ENCODE measurements at regions not wholly inside any gene's neighbourhood (a gene's known extent, or its start where the extent isn't known, plus 50 kb on each side); places are given as distances from the start of the nearest gene placed in this dataset.

DNA sequence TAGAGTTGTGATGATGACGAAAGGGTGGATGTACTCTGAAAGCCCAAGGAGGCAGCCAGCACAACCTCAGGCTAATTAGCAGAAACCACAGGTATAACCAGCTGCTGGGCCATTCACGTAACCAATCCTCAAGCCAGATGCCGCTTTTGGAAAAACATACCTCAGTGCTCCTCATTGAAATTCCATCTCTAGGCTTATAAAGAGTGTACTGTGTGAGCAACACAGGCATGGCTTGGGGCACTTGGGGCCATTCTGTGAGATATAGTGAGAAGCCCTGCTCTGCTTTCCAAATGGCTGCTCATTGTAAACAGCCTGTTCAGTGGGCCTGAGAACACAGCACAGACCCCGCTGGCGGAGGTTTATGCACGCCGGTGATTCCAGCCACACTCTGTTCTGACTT lies 182.1 kb upstream of the HHIP start:
- no peak for FAIRE-seq
- CTCF ChIA-PET (ENCODE audit: partially characterized antibody): no interaction called here

More for the DNA sequence above, 182.1 kb upstream of the HHIP start:
- Histone ChIP-seq H3K9ac (replicated peaks in 1 of 4; ENCODE audit: extremely low read depth in 1 of 4, low read depth in 3 of 4, low read length in 3 of 4) (no peak overlapping the region), H3K4me2 (ENCODE audit: insufficient read depth in 1 of 2, low read depth in 2 of 2, low read length in 2 of 2) (no peak overlapping the region), H4K20me1 (replicated peaks in 1 of 2; ENCODE audit: control insufficient read depth in 1 of 2, insufficient read depth in 2 of 2, low read length in 2 of 2) (no peaks in the 10 kb centered on the region), H3K4me1 (replicated peaks in 1 of 4; ENCODE audit: control insufficient read depth in 3 of 4, insufficient read depth in 4 of 4, low read length in 3 of 4) (no peaks in the 10 kb centered on the region), H3K4ac (replicated peaks; ENCODE audit: insufficient read length, low read depth, low read length) (no peak overlapping the region), H2BK15ac (ENCODE audit: low read length) (no peak overlapping the region), H3K79me2 (ENCODE audit: control insufficient read depth in 1 of 2, insufficient read depth in 2 of 2, low read length in 2 of 2) (no peaks in the 10 kb centered on the region), H3K23me2 (ENCODE audit: low read depth, low read length) (no peaks in the 10 kb centered on the region), H3K27ac (ENCODE audit: low read depth, low read length) (no peak overlapping the region), H3K18ac (ENCODE audit: extremely low read depth, low read length) (no peak overlapping the region), H3K23ac (ENCODE audit: insufficient read length) (no peak overlapping the region), H2AK5ac (ENCODE audit: low read depth, low read length) (no peak overlapping the region), H2AFZ (ENCODE audit: low read length) (peak overlapping the region; percentile 78; the same call in 1 of the 2 replicates), H4K5ac (ENCODE audit: insufficient read length, low read depth, low read length) (no peak overlapping the region), H3K27me3 (replicated peaks in 1 of 4; ENCODE audit: control insufficient read depth in 3 of 4, extremely low read depth in 1 of 4, insufficient read depth in 3 of 4, low read length in 3 of 4) (no peaks in the 10 kb centered on the region), H3K4me3 (ENCODE audit: extremely low read depth in 1 of 4, insufficient read depth in 2 of 4, low read depth in 3 of 4, low read length in 4 of 4) (no peak overlapping the region), H3K36me3 (ENCODE audit: control insufficient read depth in 2 of 4, insufficient read depth in 4 of 4, low read length in 3 of 4) (no peaks in the 10 kb centered on the region), H4K91ac (replicated peaks; ENCODE audit: insufficient read length, low read length) (no peak overlapping the region), H3K14ac (ENCODE audit: insufficient read length) (no peak overlapping the region), H2BK20ac (ENCODE audit: low read length) (no peak overlapping the region), H4K8ac (ENCODE audit: extremely low read depth, insufficient read depth, low read length) (no peak overlapping the region), H2BK120ac (replicated peaks; ENCODE audit: low read depth, low read length) (no peak overlapping the region), H2BK12ac (ENCODE audit: low read depth, low read length) (no peak overlapping the region), H3K9me3 (ENCODE audit: insufficient read depth in 2 of 2, low read depth in 1 of 2, low read length in 1 of 2) (no peaks in the 10 kb centered on the region), H3K56ac (replicated peaks; ENCODE audit: insufficient read length, low read depth, low read length) (no peak overlapping the region), H3K79me1 (ENCODE audit: low read depth, low read length) (no peaks in the 10 kb centered on the region), H2BK5ac (ENCODE audit: low read depth, low read length) (no peak overlapping the region)
- TF ChIP-seq ASH2L (IDR thresholded peaks at IDR 0.05; ENCODE audit: low read length) (no peak), GTF2F1 (IDR thresholded peaks at IDR 0.05; ENCODE audit: borderline replicate concordance, low read depth, low read length) (no peak), CHD1 (IDR thresholded peaks at IDR 0.05; ENCODE audit: low read depth, low read length) (no peak), RXRA (IDR thresholded peaks at IDR 0.05; ENCODE audit: insufficient read depth, low read depth, low read length) (no peak), SP4 (IDR thresholded peaks at IDR 0.05; ENCODE audit: low read length) (no peak), SRF (IDR thresholded peaks at IDR 0.05; ENCODE audit: low read depth, low read length) (no peak), TAF1 (IDR thresholded peaks at IDR 0.05; ENCODE audit: low read depth, low read length) (no peak), CREB1 (IDR thresholded peaks at IDR 0.05) (no peak)
- TF ChIP-seq, protein P1, sequence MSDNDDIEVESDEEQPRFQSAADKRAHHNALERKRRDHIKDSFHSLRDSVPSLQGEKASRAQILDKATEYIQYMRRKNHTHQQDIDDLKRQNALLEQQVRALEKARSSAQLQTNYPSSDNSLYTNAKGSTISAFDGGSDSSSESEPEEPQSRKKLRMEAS (IDR thresholded peaks at IDR 0.05): no peak
- TF ChIP-seq, protein P2, sequence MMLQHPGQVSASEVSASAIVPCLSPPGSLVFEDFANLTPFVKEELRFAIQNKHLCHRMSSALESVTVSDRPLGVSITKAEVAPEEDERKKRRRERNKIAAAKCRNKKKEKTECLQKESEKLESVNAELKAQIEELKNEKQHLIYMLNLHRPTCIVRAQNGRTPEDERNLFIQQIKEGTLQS (IDR thresholded peaks at IDR 0.05; ENCODE audit: insufficient read depth, low read depth, low read length): no peak
- no peak for DNase-seq (ENCODE audit: low read depth in 1 of 2, low spot score in 2 of 2)
- POLR2A ChIA-PET (ENCODE audit: partially characterized antibody): no interaction called here
- 97% methylated on average over 7 of the region's 7 CpGs; no CpG with 5 or more reads in 1 of the 2 experiments for WGBS, 2 experiments (ENCODE audit: extremely low coverage in 1 of 2, insufficient coverage in 1 of 2, insufficient read length in 1 of 2, insufficient replicate concordance in 2 of 2, low coverage in 1 of 2, low lambda C conversion rate in 2 of 2, missing lambda C conversion rate in 1 of 2)

All from H1 (cell line).